ENCODE measurements at regions not wholly inside any gene's neighbourhood (a gene's known extent, or its start where the extent isn't known, plus 50 kb on each side); places are given as distances from the start of the nearest gene placed in this dataset.

DNA sequence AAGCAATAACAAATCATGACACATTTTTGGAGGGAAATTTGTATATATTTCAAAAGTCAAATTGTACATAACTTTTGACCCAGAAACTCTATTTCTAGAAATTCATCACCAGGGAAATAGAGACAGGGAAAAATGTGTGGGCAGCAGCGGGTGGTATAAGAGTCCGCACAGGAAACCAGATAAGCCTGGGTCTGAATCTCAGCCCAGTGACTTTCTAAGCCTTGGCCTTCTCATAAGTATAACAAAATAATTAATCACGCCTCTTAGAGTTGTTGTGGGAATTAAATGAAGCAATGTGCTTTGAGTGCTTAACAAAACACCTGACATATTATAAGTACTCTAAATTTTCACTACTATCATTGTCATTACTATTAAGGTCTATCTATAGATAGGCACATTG, 149.2 kb upstream of the DAP start:
- TF ChIP-seq, protein P1, sequence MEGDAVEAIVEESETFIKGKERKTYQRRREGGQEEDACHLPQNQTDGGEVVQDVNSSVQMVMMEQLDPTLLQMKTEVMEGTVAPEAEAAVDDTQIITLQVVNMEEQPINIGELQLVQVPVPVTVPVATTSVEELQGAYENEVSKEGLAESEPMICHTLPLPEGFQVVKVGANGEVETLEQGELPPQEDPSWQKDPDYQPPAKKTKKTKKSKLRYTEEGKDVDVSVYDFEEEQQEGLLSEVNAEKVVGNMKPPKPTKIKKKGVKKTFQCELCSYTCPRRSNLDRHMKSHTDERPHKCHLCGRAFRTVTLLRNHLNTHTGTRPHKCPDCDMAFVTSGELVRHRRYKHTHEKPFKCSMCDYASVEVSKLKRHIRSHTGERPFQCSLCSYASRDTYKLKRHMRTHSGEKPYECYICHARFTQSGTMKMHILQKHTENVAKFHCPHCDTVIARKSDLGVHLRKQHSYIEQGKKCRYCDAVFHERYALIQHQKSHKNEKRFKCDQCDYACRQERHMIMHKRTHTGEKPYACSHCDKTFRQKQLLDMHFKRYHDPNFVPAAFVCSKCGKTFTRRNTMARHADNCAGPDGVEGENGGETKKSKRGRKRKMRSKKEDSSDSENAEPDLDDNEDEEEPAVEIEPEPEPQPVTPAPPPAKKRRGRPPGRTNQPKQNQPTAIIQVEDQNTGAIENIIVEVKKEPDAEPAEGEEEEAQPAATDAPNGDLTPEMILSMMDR (IDR thresholded peaks at IDR 0.05; ENCODE audit: low read depth, low read length, missing control alignments), result no peak
- no peak overlapping the region for H3K4me3 ChIP-seq (replicated peaks; ENCODE audit: low read depth, low read length)
- no peak for DNase-seq (ENCODE audit: extremely low read depth, low read depth)

DNA sequence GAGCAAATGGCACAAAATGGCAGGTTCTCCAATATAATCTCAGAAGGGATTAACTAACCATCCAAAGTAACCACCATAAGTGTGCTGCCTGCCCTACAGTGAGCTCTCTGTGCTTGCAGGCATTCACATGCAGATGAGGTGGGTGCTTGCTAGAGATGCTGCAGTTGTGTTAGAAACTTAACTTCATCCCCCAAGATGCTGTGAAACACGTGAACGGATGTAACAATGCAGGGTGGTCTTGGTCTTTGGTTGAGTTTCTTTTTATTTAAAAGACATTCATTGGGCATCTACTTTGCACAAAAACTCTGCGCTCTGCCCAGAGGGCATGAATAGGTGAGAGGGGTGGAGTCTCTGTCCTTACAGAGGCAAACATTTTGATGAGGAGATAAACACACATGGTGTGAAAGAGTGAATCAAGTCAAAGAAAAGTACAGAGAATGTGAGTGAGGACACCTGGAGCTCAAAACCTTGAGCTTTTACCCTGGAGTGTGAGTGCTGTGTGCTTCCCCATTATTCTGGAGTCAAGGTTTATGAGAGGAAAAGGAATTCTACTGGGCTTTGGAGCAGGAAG, 143.9 kb upstream of the DAP start:
- no peak overlapping the region for H3K4me3 ChIP-seq (replicated peaks; ENCODE audit: low read depth, low read length)
- DNase-seq (ENCODE audit: extremely low read depth, low read depth), result no peak
- TF ChIP-seq, protein P1 (IDR thresholded peaks at IDR 0.05; ENCODE audit: low read depth, low read length, missing control alignments), result no peak

DNA sequence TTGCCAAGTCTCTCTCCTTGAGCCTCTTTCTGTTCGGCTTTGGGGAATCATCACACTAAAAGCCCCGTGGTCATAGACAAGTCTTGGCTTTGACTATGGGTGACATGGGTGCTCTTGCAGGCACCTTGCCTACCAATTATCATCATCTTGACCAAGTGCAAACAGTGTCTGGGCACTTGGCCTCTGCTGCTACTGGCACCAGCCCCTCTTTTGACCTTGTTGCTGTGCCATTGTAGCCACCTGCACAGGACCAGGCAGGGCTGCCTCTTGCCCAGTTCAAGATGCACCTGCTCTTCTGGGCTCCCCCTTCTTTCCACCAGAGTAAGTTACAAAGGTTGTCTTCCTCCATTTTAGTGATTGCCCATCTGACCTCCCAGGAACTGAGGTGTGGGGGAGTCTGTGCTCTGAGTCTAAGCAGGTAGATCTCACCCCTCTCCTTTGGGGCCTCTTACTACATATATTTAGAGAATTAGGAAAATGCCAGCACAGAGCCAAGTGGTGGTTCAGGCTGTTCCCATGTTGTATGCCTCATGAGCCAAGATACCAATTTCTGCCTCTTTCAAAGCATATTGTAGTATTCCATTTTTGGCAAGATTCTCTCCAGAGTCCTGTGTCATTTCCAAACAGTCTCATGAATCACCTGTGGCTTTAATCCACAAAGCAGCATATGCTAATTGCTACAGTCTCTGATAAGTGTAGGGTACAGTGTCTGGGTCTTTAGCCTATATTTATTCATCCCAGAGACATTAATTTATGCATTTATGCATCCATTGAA, 142.9 kb upstream of the DAP start:
- no peak overlapping the region for H3K4me3 ChIP-seq (replicated peaks; ENCODE audit: low read depth, low read length)
- no peak for DNase-seq (ENCODE audit: extremely low read depth, low read depth)
- TF ChIP-seq, protein P1 (IDR thresholded peaks at IDR 0.05; ENCODE audit: low read depth, low read length, missing control alignments), result no peak

DNA sequence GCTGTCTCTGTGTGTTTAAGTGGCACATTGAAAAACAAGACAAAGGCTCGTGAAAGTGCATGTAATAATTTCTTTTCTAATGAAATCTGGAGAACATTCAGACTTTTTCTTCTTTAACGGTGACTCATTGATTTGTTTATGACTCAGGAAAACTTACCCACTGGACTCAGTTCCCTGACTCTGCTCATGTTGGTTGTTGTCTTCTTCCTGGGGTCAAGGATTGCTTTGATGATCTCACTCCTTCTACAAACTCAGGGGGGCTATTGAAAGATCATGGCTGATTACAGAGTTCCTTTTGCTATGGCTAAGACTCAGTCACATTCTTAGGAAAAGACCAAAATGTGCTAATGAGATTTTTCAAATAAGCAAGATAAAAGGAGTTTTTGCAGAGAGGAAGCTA, 141.1 kb upstream of the DAP start:
- H3K4me3 ChIP-seq (replicated peaks; ENCODE audit: low read depth, low read length), result no peak overlapping the region
- no peak for DNase-seq (ENCODE audit: extremely low read depth, low read depth)
- TF ChIP-seq, protein P1 (IDR thresholded peaks at IDR 0.05; ENCODE audit: low read depth, low read length, missing control alignments), result no peak

DNA sequence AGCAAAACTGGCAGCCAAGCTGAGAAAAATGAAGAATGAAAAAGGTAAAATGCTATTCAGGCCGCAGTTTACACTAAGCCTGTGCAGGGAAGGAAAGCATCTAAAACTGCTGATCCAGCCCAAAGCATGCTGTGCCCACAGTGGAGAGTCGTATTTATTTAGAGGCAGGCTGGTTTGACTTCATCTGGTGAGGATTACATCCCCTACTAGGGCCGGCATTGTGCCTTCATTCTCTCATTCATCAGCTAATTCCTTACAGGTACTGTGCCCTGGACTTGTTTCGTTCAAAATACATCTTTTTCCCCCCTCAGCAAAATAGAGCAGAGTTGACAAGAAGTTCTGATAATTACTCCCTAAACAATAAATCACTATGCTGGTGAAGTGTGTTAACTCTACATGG, 137.5 kb upstream of the DAP start:
- no peak for DNase-seq (ENCODE audit: extremely low read depth, low read depth)
- TF ChIP-seq, protein P1 (IDR thresholded peaks at IDR 0.05; ENCODE audit: low read depth, low read length, missing control alignments), result no peak
- H3K4me3 ChIP-seq (replicated peaks; ENCODE audit: low read depth, low read length), result no peak overlapping the region

DNA sequence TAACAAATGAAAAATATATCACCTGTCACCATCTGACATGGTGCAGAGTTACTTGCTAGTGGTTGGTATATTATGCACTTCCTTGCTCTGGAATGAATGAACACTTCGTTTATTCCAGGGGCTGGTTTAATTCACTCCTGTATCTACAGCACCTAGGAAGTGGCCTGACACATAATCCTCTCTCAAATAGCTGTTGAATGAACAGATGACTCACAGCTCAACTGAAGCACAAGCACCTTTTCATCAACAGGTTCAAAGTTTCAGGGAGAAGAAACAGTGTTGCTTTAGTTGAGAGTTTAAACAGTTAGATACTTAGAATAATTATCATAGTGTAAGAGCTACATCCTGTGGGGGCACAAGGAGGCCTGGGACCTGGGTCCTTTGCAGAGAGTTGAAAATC, 135.0 kb upstream of the DAP start:
- no peak overlapping the region for H3K4me3 ChIP-seq (replicated peaks; ENCODE audit: low read depth, low read length)
- TF ChIP-seq, protein P1 (IDR thresholded peaks at IDR 0.05; ENCODE audit: low read depth, low read length, missing control alignments), result no peak
- no peak for DNase-seq (ENCODE audit: extremely low read depth, low read depth)
